Right lobe of liver (tissue), 4 donors: ENCODE measurements at regions not wholly inside any gene's neighbourhood (a gene's known extent, or its start where the extent isn't known, plus 50 kb on each side); places are given as distances from the start of the nearest gene placed in this dataset.

Experiments
- POLR2A ChIP-seq: fragments of 450-650 bp; IDR thresholded peaks from one replicate; pipeline ENCODE4 v1.6.1; 2017; ENCODE audit warnings: antibody characterized with exemption, mild to moderate bottlenecking
- TF ChIP-seq, protein P1 (sequence below), 4 donors: fragments of 200-600 bp in 3 of 4; fragments of 450-650 bp in 1 of 4; IDR thresholded peaks; one replicate each; pipeline versions ENCODE4 v1.5.1 to v1.8.0; 2016 to 2022; ENCODE audit warnings: antibody characterized with exemption in 4 of 4, mild to moderate bottlenecking in 2 of 4
- donor health status: DM: no; HTN: no; CAD: no.
- donor health status: DM: no; HTN: no; CAD: no.
- donor health status: DM: no; HTN: yes; CAD: no.

DNA sequence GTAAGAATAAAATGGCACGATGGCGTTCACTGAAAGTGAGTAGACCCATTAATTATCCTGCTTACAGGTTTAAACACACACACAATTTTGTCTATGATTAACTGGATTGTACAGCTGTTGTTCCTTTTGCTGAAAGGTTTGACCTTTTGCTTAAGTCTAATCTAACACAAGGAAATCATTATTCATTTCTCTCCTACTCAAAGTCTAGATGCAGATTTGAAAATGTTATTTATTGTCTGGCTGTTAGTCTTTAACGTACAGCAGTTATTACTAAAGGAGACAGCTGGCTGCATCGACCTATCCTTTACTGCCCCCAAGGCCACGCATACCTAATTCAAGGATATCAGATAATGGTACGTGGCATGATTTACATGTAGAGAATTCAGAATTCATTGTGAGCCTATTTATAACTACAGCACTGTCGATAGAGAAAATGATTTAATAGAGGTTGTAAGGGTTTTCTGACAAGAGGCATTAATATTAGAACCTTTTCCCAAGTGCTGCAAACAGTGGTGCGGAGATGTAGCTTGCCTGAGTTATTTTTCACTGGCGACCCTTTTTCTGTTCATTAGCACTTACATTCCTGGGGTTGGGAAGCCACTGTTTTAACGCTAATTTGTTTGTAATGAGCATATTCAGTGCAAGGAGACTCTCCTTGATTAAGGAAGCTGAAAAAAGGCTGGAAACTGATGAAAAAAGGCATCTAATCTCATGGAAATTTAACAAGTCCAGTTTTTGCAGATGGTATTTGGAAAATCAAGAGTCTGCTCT lies 368.4 kb upstream of the GRAMD2B start:
- TF ChIP-seq, protein P1, sequence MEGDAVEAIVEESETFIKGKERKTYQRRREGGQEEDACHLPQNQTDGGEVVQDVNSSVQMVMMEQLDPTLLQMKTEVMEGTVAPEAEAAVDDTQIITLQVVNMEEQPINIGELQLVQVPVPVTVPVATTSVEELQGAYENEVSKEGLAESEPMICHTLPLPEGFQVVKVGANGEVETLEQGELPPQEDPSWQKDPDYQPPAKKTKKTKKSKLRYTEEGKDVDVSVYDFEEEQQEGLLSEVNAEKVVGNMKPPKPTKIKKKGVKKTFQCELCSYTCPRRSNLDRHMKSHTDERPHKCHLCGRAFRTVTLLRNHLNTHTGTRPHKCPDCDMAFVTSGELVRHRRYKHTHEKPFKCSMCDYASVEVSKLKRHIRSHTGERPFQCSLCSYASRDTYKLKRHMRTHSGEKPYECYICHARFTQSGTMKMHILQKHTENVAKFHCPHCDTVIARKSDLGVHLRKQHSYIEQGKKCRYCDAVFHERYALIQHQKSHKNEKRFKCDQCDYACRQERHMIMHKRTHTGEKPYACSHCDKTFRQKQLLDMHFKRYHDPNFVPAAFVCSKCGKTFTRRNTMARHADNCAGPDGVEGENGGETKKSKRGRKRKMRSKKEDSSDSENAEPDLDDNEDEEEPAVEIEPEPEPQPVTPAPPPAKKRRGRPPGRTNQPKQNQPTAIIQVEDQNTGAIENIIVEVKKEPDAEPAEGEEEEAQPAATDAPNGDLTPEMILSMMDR (IDR thresholded peaks at IDR 0.05), result no peak
- no peak for TF ChIP-seq POLR2A
